H1 (cell line): ENCODE measurements at regions not wholly inside any gene's neighbourhood (a gene's known extent, or its start where the extent isn't known, plus 50 kb on each side); places are given as distances from the start of the nearest gene placed in this dataset.

Source experiments
- ATF2 ChIP-seq: IDR thresholded peaks from 2 replicates; pipeline ENCODE4 v1.6.1; 2012; ENCODE audit warnings: low read length, inconsistent platforms
- CBX5 ChIP-seq: fragments of 300-800, 300-1000 bp; sonication (generic); IDR thresholded peaks from 2 replicates; pipeline ENCODE4 v1.7.1; 2016; ENCODE audit warnings: antibody characterized with exemption, low read length, low read depth
- CREB1 ChIP-seq: IDR thresholded peaks from 2 replicates; pipeline ENCODE4 v1.6.1; 2012; ENCODE audit warnings: inconsistent platforms
- EZH2 ChIP-seq: fragments of 200-600 bp; sonication (generic); IDR thresholded peaks from 2 replicates; pipeline ENCODE4 v1.7.1; 2012; ENCODE audit warnings: low read depth, mild to moderate bottlenecking, moderate library complexity, low read length, inconsistent platforms; ENCODE audit not compliant: severe bottlenecking
- MAX ChIP-seq: IDR thresholded peaks from 2 replicates; pipeline ENCODE4 v1.6.1; 2012; ENCODE audit warnings: inconsistent platforms
- SIRT6 ChIP-seq: IDR thresholded peaks from one replicate; pipeline ENCODE4 v1.7.1; 2012; ENCODE audit warnings: low read length, inconsistent platforms
- SUZ12 ChIP-seq: fragments of 200-600 bp; sonication (generic); IDR thresholded peaks from 2 replicates; pipeline ENCODE4 v1.6.1; 2012; ENCODE audit warnings: mild to moderate bottlenecking, inconsistent platforms, low read length, moderate library complexity, mixed read lengths

- no peak for TF ChIP-seq CBX5
- no peak for TF ChIP-seq MAX
- no peak for TF ChIP-seq ATF2
- no peak for TF ChIP-seq SIRT6
- no peak for TF ChIP-seq CREB1
- no peak for TF ChIP-seq SUZ12
- TF ChIP-seq EZH2: no peak
- TF ChIP-seq, all 59 proteins: peak for 0
These were observed 286.7 kb downstream of the HLX start (continued) for GRCh38 chr1:221165839-221166500.
